Mucosa of descending colon (tissue), 3 donors: ENCODE measurements at regions not wholly inside any gene's neighbourhood (a gene's known extent, or its start where the extent isn't known, plus 50 kb on each side); places are given as distances from the start of the nearest gene placed in this dataset.

Experiments
- ATAC-seq: fragments of 200-7000 bp; cut with Tn5 transposase; one replicate; pipeline ENCODE4 v1.9.1; 2020; ENCODE audit warnings: mild to moderate bottlenecking, moderate library complexity
- DNase-seq, 3 donors: peaks; one replicate each; pipeline ENCODE4 v3.0.0-alpha.2; 2020
- H3K36me3 ChIP-seq: fragments of 200-600 bp; one replicate; pipeline ENCODE4 v1.8.0; 2021; ENCODE audit warnings: low read depth, mild to moderate bottlenecking
- H3K4me1 ChIP-seq: fragments of 200-600 bp; one replicate; pipeline ENCODE4 v1.8.0; 2021; ENCODE audit warnings: low read depth, mild to moderate bottlenecking
- H3K4me3 ChIP-seq: fragments of 200-600 bp; one replicate; pipeline ENCODE4 v1.8.0; 2021; ENCODE audit warnings: mild to moderate bottlenecking
- H3K9me3 ChIP-seq: fragments of 200-600 bp; one replicate; pipeline ENCODE4 v1.8.0; 2021; ENCODE audit warnings: mild to moderate bottlenecking
- intact Hi-C, 2 donors: fragments of 100-400 bp; cut with DNase I in 1 of 2; cut with micrococcal nuclease in 1 of 2; formaldehyde crosslinking; loops; one replicate each; pipeline versions ENCODE4 v1.11.0 to v1.11.1; 2022; cut with DNase I, micrococcal nuclease
- TF ChIP-seq, protein P1 (sequence below): fragments of 200-600 bp; IDR thresholded peaks from one replicate; pipeline ENCODE4 v1.8.0; 2022; ENCODE audit warnings: antibody characterized with exemption, mild to moderate bottlenecking
- donor health status: DM: no; HTN: no; CAD: no; lungs with moderate emphysema.
- donor health status: DM: no; HTN: no; CAD: no.
- donor health status: DM: no; HTN: yes; CAD: no.

DNA sequence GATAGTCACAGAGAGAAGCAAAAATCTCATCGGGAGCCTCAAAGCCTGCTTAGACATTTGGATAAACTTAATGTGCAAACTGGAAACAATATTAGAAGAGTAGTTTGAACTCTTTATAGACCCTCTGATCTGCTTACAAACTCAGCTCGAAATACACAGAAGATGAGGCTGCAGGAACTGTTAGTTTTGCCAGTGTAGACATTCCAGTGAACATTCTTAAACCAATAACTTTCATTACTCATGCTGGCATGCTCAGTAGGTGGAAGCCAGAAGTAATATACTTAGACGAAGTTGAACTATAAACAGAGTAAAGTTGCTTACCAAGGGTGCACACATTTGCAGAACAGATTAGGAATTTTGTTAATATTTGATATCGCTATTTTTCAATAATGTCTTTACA, 303.5 kb downstream of the ANKRD50 start:
- TF ChIP-seq, protein P1, sequence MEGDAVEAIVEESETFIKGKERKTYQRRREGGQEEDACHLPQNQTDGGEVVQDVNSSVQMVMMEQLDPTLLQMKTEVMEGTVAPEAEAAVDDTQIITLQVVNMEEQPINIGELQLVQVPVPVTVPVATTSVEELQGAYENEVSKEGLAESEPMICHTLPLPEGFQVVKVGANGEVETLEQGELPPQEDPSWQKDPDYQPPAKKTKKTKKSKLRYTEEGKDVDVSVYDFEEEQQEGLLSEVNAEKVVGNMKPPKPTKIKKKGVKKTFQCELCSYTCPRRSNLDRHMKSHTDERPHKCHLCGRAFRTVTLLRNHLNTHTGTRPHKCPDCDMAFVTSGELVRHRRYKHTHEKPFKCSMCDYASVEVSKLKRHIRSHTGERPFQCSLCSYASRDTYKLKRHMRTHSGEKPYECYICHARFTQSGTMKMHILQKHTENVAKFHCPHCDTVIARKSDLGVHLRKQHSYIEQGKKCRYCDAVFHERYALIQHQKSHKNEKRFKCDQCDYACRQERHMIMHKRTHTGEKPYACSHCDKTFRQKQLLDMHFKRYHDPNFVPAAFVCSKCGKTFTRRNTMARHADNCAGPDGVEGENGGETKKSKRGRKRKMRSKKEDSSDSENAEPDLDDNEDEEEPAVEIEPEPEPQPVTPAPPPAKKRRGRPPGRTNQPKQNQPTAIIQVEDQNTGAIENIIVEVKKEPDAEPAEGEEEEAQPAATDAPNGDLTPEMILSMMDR, result no peak
- intact Hi-C loops, result no loop called here
- Histone ChIP-seq H3K9me3 (no peaks in the 10 kb centered on the region), H3K36me3 (no peaks in the 10 kb centered on the region), H3K4me1 (no peaks in the 10 kb centered on the region), H3K4me3 (no peak overlapping the region)
- DNase-seq, result no peak
- ATAC-seq, result no peak

DNA sequence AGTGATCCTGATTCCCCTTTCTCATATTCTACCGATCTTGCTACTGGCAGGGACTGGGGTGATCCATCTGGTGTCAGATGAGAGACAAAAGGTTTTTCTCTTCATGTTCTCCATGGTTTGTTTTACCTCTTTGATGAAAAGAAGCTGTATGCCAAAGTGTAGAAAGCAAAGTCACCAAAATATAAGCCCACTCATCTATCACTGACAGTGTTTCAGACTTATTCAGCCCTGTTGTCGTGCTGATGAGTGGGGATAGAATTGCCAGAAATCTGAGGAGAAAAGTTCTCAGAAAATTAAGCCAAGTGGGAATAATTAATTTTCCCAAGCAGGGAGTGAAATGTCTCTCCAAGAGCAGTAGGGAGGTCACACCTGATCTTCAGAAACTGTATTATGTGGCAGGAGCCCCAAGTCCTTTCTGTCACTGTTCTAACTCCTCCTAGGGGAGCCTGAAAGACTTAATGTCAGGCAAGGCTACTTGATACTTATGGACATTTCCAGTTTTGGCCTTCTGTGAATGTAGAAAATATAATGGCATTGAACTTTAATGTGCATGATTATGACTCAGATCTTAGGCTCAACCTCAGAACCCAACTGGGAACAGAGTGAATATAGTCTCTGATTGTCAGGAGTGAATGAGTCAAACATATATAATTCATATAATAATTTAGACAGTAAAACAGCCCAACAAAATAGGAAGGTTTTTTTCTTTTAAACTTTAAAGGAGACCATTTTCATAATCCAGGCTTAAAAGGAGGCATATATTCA, 298.1 kb downstream of the ANKRD50 start:
- ATAC-seq, result no peak
- Histone ChIP-seq H3K9me3 (no peaks in the 10 kb centered on the region), H3K36me3 (no peaks in the 10 kb centered on the region), H3K4me1 (no peaks in the 10 kb centered on the region), H3K4me3 (no peak overlapping the region)
- no peak for DNase-seq
- intact Hi-C loops, result no loop called here
- TF ChIP-seq, protein P1, result no peak

DNA sequence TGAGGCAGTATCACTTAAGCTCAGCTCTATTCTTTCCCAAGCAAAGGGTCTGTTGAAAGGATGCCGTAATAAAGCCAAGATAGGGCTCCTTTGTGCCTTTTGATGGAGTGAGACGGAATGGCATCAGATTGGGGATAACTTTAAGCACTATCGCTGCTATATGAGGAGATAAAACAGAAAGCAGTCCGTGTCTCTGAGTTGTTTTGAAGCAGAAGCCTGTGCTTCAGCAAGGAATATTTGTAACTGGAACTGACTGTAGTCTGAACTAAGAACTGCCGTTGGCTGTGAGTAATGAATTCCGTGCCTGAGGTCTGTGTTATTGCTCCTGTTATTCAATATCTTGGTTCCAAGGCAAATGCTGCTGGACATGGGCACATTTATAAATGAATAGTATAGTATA, 297.4 kb downstream of the ANKRD50 start:
- ATAC-seq (no peak), DNase-seq (no peak)
- intact Hi-C loops, result no loop called here
- no peaks in the 10 kb centered on the region for H3K4me1 ChIP-seq
- H3K9me3 ChIP-seq, result no peaks in the 10 kb centered on the region
- H3K36me3 ChIP-seq, result no peaks in the 10 kb centered on the region
- TF ChIP-seq, protein P1, result no peak
- H3K4me3 ChIP-seq, result no peak overlapping the region

DNA sequence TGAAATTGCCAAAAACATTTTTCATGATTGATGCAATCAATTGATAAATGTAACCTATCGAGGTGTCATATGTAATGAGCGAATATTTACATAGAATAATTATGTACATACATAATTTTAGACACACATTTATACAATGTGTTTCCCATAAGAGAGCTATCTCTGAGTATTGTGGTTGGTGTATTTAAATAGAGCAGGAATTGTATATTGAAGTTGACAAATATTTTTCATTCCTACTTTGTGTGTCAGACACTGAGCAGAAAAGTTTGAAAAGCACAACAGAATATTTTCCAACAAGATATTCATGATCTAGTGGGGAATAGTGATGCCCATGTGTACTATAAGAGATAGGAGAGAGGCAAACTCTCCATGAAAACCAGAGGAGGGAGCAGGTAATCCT, 295.2 kb downstream of the ANKRD50 start:
- no peaks in the 10 kb centered on the region for H3K36me3 ChIP-seq
- H3K4me3 ChIP-seq, result no peak overlapping the region
- DNase-seq (no peak), ATAC-seq (no peak)
- intact Hi-C loops, result no loop called here
- TF ChIP-seq, protein P1, result no peak
- H3K4me1 ChIP-seq, result no peaks in the 10 kb centered on the region
- no peaks in the 10 kb centered on the region for H3K9me3 ChIP-seq

DNA sequence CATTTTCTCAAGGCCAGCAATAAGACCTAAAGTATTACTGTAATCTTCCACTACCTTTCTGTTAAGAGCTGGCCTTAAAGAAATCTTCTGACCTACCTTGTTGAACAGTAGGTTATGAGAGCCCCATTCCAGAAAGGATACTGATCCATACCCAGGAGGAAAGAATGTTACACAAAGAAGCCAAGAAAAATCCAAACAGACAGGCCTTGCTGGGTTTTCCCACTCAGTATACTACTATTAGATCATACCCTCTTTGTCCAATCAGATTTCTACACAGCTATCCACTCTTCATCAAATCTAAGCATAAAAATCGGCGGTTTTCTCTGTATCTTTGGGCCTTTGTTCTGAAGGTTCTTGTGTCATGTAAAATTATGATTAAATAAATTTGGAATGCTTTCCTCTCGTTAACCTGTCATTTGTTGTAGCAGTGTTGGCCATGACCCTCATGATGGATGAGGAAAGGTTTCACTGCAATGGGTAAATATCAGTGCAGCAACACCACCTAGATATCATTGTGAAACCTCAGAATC, 292.3 kb downstream of the ANKRD50 start:
- Histone ChIP-seq H3K4me1 (no peaks in the 10 kb centered on the region), H3K36me3 (no peaks in the 10 kb centered on the region), H3K9me3 (no peaks in the 10 kb centered on the region), H3K4me3 (no peak overlapping the region)
- TF ChIP-seq, protein P1, result no peak
- intact Hi-C loops, result no loop called here
- ATAC-seq (no peak), DNase-seq (no peak)
